ENCODE measurements at regions not wholly inside any gene's neighbourhood (a gene's known extent, or its start where the extent isn't known, plus 50 kb on each side); places are given as distances from the start of the nearest gene placed in this dataset.

DNA sequence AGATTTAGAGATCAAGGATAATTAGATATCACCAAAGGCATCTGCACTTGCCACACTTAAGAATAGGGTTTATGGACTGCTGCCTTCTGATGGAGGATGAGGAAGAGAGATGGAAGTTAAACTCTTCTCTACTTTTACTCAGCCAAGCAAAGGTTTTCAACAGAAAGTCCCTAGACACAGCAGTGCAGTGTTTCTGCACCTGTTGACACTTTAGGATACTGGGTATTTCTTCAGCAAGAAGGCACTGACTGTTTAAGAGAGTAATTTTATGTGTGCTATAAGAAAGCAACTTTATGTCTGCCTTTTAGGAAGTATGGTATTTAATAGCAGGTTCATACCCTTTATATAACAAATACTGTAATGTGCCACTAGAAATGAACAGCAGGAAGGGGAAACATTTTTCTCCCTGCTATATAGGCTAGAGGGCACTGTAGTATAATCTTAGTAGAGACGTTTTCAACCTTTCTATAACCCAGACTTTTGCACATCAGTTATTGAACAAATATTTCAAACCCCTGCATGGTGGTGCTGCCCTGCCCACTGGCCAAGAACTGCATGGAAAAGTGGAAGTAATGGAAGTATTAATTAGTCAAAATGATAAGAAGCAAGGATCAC lies 225.0 kb upstream of the GRIP1 start:
- DNase-seq = no peak
- no peaks in the 10 kb centered on the region for H3K27me3 ChIP-seq (ENCODE audit: control insufficient read depth, insufficient read depth, low read length)

GRCh38 chr12:66905201-66905600 lies 226.3 kb upstream of the GRIP1 start:
- Histone ChIP-seq H3K9me3 (ENCODE audit: control insufficient read depth, low read depth, low read length) (no peaks in the 10 kb centered on the region), H3K36me3 (ENCODE audit: control insufficient read depth, insufficient read depth, low read length) (no peaks in the 10 kb centered on the region), H3K4me1 (ENCODE audit: control insufficient read depth, insufficient read depth, low read length) (no peaks in the 10 kb centered on the region), H3K4me3 (ENCODE audit: low read length) (no peak overlapping the region), H3K27ac (ENCODE audit: low read length) (no peak overlapping the region), H3K27me3 (ENCODE audit: control insufficient read depth, insufficient read depth, low read length) (no peaks in the 10 kb centered on the region)
- DNase-seq = no peak

More for the DNA sequence above, 225.0 kb upstream of the GRIP1 start:
- Histone ChIP-seq H3K27ac (ENCODE audit: low read length) (no peak overlapping the region), H3K9me3 (ENCODE audit: control insufficient read depth, low read depth, low read length) (no peaks in the 10 kb centered on the region), H3K4me3 (ENCODE audit: low read length) (no peak overlapping the region), H3K4me1 (ENCODE audit: control insufficient read depth, insufficient read depth, low read length) (no peaks in the 10 kb centered on the region), H3K36me3 (ENCODE audit: control insufficient read depth, insufficient read depth, low read length) (no peaks in the 10 kb centered on the region)
- WGBS (ENCODE audit: insufficient coverage, low lambda C conversion rate) = no CpG with 5 or more reads among the region's 1 CpG

DNA sequence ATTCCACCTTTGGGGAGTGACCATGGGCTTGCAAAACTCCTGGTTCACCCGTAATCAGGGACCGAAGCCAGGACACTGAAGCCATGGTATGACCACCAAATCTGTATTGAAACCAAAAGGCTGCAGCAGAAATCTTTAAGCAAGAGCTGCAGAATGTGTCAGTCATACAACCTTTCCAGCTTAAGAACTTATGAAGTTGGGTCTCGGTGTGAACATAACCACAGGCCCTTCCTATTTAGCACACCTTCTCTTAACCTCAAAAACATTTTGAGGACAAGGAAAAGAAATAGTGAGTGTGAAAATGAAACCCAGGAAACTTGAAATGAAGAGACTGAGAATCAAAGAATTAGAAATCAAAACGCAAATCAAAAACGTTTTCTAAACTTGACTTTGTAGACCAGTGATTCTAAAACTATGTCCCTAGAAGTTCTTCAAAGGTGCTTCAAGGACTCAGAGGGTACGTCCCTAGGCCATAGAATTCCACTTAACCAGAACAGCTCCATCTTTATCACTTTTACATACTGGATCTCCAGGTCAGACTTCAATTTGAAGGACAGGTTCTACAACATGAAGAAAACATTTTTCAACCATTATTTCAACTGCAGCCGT lies 231.6 kb upstream of the GRIP1 start:
- no peak for DNase-seq
- H3K27me3 ChIP-seq (ENCODE audit: control insufficient read depth, insufficient read depth, low read length) = no peaks in the 10 kb centered on the region
- no peak overlapping the region for H3K27ac ChIP-seq (ENCODE audit: low read length)
- H3K36me3 ChIP-seq (ENCODE audit: control insufficient read depth, insufficient read depth, low read length) = no peaks in the 10 kb centered on the region
- no peak overlapping the region for H3K4me3 ChIP-seq (ENCODE audit: low read length)
- WGBS (ENCODE audit: insufficient coverage, low lambda C conversion rate) = 83% methylated on average over 2 of the region's 7 CpGs
- no peaks in the 10 kb centered on the region for H3K4me1 ChIP-seq (ENCODE audit: control insufficient read depth, insufficient read depth, low read length)
- H3K9me3 ChIP-seq (ENCODE audit: control insufficient read depth, low read depth, low read length) = no peaks in the 10 kb centered on the region

DNA sequence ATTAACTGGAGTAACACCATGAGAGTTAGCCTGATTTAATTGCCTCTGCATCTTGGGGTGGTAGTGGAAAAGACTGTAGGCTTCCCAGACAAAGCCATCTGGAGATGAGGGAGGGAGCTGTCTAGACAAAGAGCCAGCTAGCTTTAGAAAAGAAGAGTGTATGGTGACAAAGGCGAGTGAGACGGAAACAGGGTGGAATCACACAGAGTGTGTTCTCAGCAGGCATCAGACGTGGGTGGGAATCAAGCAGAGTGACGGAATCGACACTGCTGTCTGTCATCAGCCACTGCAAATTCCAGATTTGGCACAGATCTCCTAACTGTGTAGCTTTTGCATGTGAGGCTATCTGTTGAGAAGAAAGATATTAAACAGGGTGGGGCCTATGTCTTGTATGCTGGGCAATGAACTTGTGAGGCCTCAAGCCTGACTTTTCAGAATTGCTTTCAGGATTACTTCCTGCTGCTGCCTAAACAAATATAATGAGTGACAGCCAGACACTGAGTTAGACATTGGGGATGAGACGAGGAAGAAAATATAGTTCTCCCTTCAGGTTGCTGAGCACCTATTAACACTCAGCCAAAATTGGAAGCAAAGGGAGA lies 236.5 kb upstream of the GRIP1 start:
- no CpG with 5 or more reads among the region's 6 CpGs for WGBS (ENCODE audit: insufficient coverage, low lambda C conversion rate)
- no peaks in the 10 kb centered on the region for H3K27me3 ChIP-seq (ENCODE audit: control insufficient read depth, insufficient read depth, low read length)
- no peak overlapping the region for H3K27ac ChIP-seq (ENCODE audit: low read length)
- H3K4me1 ChIP-seq (ENCODE audit: control insufficient read depth, insufficient read depth, low read length) = no peaks in the 10 kb centered on the region
- H3K36me3 ChIP-seq (ENCODE audit: control insufficient read depth, insufficient read depth, low read length) = no peaks in the 10 kb centered on the region
- no peaks in the 10 kb centered on the region for H3K9me3 ChIP-seq (ENCODE audit: control insufficient read depth, low read depth, low read length)
- H3K4me3 ChIP-seq (ENCODE audit: low read length) = no peak overlapping the region
- no peak for DNase-seq

- no peak for DNase-seq
- H3K9me3 ChIP-seq (ENCODE audit: control insufficient read depth, low read depth, low read length) = no peaks in the 10 kb centered on the region
- H3K36me3 ChIP-seq (ENCODE audit: control insufficient read depth, insufficient read depth, low read length) = no peaks in the 10 kb centered on the region
- no peaks in the 10 kb centered on the region for H3K4me1 ChIP-seq (ENCODE audit: control insufficient read depth, insufficient read depth, low read length)
- no peak overlapping the region for H3K27ac ChIP-seq (ENCODE audit: low read length)
- WGBS (ENCODE audit: insufficient coverage, low lambda C conversion rate) = no CpG with 5 or more reads among the region's 3 CpGs
- no peaks in the 10 kb centered on the region for H3K27me3 ChIP-seq (ENCODE audit: control insufficient read depth, insufficient read depth, low read length)
- no peak overlapping the region for H3K4me3 ChIP-seq (ENCODE audit: low read length)
Measured at GRCh38 chr12:66916189-66916588, 237.3 kb upstream of the GRIP1 start.

DNA sequence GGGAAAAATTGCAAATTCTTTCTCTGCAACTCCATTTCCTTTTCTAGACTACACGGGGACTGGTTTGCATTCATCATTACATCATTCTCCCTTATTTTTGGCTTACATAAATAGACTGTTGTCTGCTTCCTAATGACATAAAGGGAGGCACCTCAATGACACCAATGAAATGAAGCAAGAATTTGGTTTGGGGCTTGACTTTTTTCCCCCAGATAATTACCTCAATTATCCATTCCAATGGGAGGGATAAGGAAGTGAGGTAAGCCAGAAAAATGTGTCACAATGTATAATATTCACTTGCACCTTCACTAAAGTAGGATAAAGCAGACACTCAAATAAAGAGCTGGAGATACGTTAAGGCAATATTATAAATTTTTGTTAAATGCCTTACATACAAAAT lies 240.6 kb upstream of the GRIP1 start:
- Histone ChIP-seq H3K27me3 (ENCODE audit: control insufficient read depth, insufficient read depth, low read length) (no peaks in the 10 kb centered on the region), H3K27ac (ENCODE audit: low read length) (no peak overlapping the region), H3K36me3 (ENCODE audit: control insufficient read depth, insufficient read depth, low read length) (no peaks in the 10 kb centered on the region), H3K9me3 (ENCODE audit: control insufficient read depth, low read depth, low read length) (no peaks in the 10 kb centered on the region), H3K4me3 (ENCODE audit: low read length) (no peak overlapping the region), H3K4me1 (ENCODE audit: control insufficient read depth, insufficient read depth, low read length) (no peaks in the 10 kb centered on the region)
- 100% methylated on average over 1 of the region's 2 CpGs for WGBS (ENCODE audit: insufficient coverage, low lambda C conversion rate)
- no peak for DNase-seq

GRCh38 chr12:66920205-66920604 lies 241.3 kb upstream of the GRIP1 start:
- H3K36me3 ChIP-seq (ENCODE audit: control insufficient read depth, insufficient read depth, low read length) = no peaks in the 10 kb centered on the region
- DNase-seq = no peak
- no CpG with 5 or more reads among the region's 3 CpGs for WGBS (ENCODE audit: insufficient coverage, low lambda C conversion rate)

DNA sequence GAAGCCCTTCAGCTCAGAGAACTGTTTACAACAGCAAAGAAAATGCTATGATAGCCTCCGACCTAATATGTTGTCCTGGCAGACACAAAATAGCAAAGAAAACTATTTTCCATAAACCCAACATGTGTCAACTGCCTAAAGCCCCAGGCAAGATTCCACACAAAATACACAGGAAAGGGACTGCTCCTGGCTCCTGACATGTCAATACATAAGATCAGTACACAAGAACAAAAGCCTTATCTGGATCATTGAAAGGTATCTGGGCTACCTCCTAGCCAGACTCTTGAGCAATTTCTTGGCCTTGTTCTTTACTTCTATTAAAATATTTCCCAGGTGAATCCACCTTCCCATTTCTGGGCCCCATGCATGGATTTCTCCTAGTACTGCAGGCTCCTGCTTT lies 242.3 kb upstream of the GRIP1 start:
- H3K9me3 ChIP-seq (ENCODE audit: control insufficient read depth, low read depth, low read length) = no peaks in the 10 kb centered on the region
- H3K27ac ChIP-seq (ENCODE audit: low read length) = no peak overlapping the region
- no CpG with 5 or more reads among the region's 1 CpG for WGBS (ENCODE audit: insufficient coverage, low lambda C conversion rate)
- H3K27me3 ChIP-seq (ENCODE audit: control insufficient read depth, insufficient read depth, low read length) = no peaks in the 10 kb centered on the region
- no peaks in the 10 kb centered on the region for H3K36me3 ChIP-seq (ENCODE audit: control insufficient read depth, insufficient read depth, low read length)
- DNase-seq = no peak
- H3K4me1 ChIP-seq (ENCODE audit: control insufficient read depth, insufficient read depth, low read length) = no peaks in the 10 kb centered on the region
- H3K4me3 ChIP-seq (ENCODE audit: low read length) = no peak overlapping the region

More at GRCh38 chr12:66920205-66920604, 241.3 kb upstream of the GRIP1 start:
- H3K4me3 ChIP-seq (ENCODE audit: low read length) = no peak overlapping the region
- H3K27ac ChIP-seq (ENCODE audit: low read length) = no peak overlapping the region
- H3K9me3 ChIP-seq (ENCODE audit: control insufficient read depth, low read depth, low read length) = no peaks in the 10 kb centered on the region
- H3K27me3 ChIP-seq (ENCODE audit: control insufficient read depth, insufficient read depth, low read length) = no peaks in the 10 kb centered on the region
- no peaks in the 10 kb centered on the region for H3K4me1 ChIP-seq (ENCODE audit: control insufficient read depth, insufficient read depth, low read length)

DNA sequence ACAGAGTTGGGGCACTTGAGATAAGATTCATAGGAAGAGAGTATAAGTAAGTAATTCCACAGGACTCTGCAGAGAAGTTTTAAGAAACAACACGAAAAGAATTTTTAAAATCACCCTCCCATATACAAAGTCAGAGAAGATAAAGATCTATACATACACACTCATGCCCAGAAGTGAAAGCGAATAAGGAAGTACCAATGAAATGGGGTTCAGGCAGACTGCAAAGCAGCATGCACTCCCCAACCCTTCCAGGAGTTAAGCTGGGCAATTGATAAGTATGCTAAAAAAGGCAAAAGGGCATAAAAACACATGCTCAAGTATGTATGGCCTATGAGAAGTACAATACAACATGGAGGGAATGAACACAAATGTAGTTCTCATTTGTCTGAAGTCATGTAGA lies 246.2 kb upstream of the GRIP1 start:
- WGBS (ENCODE audit: insufficient coverage, low lambda C conversion rate) = 100% methylated on average over 1 of the region's 2 CpGs
- H3K9me3 ChIP-seq (ENCODE audit: control insufficient read depth, low read depth, low read length) = no peaks in the 10 kb centered on the region
- no peak overlapping the region for H3K27ac ChIP-seq (ENCODE audit: low read length)
- H3K4me1 ChIP-seq (ENCODE audit: control insufficient read depth, insufficient read depth, low read length) = no peaks in the 10 kb centered on the region
- H3K4me3 ChIP-seq (ENCODE audit: low read length) = no peak overlapping the region
- H3K36me3 ChIP-seq (ENCODE audit: control insufficient read depth, insufficient read depth, low read length) = no peaks in the 10 kb centered on the region
- no peaks in the 10 kb centered on the region for H3K27me3 ChIP-seq (ENCODE audit: control insufficient read depth, insufficient read depth, low read length)
- no peak for DNase-seq

- Histone ChIP-seq H3K27me3 (ENCODE audit: control insufficient read depth, insufficient read depth, low read length) (no peaks in the 10 kb centered on the region), H3K36me3 (ENCODE audit: control insufficient read depth, insufficient read depth, low read length) (no peaks in the 10 kb centered on the region), H3K27ac (ENCODE audit: low read length) (no peak overlapping the region), H3K4me3 (ENCODE audit: low read length) (no peak overlapping the region), H3K4me1 (ENCODE audit: control insufficient read depth, insufficient read depth, low read length) (no peaks in the 10 kb centered on the region), H3K9me3 (ENCODE audit: control insufficient read depth, low read depth, low read length) (no peaks in the 10 kb centered on the region)
- DNase-seq = no peak
Measured at GRCh38 chr12:66929121-66929520, 250.2 kb upstream of the GRIP1 start.

GRCh38 chr12:66931091-66931490 lies 252.2 kb upstream of the GRIP1 start:
- Histone ChIP-seq H3K27ac (ENCODE audit: low read length) (no peak overlapping the region), H3K4me1 (ENCODE audit: control insufficient read depth, insufficient read depth, low read length) (no peaks in the 10 kb centered on the region), H3K9me3 (ENCODE audit: control insufficient read depth, low read depth, low read length) (no peaks in the 10 kb centered on the region), H3K4me3 (ENCODE audit: low read length) (no peak overlapping the region), H3K36me3 (ENCODE audit: control insufficient read depth, insufficient read depth, low read length) (no peaks in the 10 kb centered on the region), H3K27me3 (ENCODE audit: control insufficient read depth, insufficient read depth, low read length) (no peaks in the 10 kb centered on the region)
- no peak for DNase-seq
- WGBS (ENCODE audit: insufficient coverage, low lambda C conversion rate) = 72% methylated on average over 3 of the region's 3 CpGs

Measured in large intestine (tissue), 3 donors.